ENCODE measurements at regions not wholly inside any gene's neighbourhood (a gene's known extent, or its start where the extent isn't known, plus 50 kb on each side); places are given as distances from the start of the nearest gene placed in this dataset.

DNA sequence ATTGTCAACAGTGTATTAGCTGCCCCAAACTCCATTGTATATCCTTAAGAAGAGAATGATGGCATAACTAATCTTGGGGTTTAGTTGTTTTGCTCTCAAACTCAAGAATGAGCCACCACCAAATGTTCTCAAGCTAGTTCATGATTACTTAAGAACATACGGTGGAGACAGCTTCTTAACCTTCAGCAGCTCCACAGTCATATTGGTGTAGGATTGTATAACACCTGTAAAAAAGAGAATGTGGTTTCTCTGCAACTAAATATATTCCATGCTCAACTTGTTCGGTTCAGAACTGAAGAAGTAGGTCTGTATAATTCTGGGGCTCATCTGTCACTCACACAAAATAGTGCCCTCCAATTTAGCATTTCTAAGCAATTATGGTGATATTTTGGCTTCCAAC lies 177.9 kb upstream of the DUSP10 start:
- TF ChIP-seq EZH2 (IDR thresholded peaks at IDR 0.05; ENCODE audit: insufficient read depth, poor library complexity, severe bottlenecking) (no peak), EZH2phosphoT487 (IDR thresholded peaks at IDR 0.05; ENCODE audit: insufficient read depth, low read depth) (no peak)

Data from GM23248 (cell line).